HG02623 (cell line): ENCODE measurements at regions not wholly inside any gene's neighbourhood (a gene's known extent, or its start where the extent isn't known, plus 50 kb on each side); places are given as distances from the start of the nearest gene placed in this dataset.

Experiments
- ATAC-seq: cut with Tn5 transposase; IDR thresholded peaks from one replicate; pipeline ENCODE4 v1.9.1; 2021; ENCODE audit warnings: moderate library complexity; ENCODE audit not compliant: unreplicated experiment

DNA sequence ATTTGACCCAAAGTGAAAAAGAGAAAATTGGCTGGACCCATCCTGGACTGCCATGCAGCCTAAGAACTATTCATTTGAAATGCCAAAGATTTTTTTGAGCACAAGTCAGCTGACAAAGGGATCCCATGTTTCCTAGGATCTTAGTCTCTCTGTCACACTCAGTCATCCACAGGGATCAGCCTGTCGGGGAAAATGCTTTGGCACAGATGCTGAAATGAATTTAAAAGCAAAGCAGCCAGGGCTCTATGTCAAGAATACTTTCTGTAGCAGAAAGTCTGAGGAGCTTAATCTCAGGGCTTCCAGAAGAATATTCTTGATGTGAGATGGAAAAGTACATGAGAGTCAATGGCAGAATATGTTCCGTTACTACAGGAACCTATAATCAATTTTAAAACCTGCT, 1900.8 kb downstream of the MRPL39 start:
- ATAC-seq = no peak

DNA sequence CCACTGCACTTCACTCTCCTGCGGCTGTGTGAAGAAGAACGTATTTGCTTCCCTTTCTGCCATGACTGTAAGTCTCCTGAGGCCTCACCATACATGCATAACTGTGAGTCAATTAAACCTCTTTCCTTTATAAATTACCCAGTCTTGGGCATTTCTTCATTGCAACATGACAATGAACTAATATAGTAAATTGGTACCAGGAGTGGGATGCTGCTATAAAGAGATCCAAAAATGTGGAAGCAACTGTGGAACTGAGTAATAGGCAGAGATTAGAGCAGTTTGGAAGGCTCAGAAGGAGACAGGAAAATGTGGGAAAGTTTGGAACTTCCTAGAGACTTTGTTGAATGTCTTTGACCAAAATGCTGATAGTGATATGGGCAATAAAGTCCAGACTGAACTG, 1907.9 kb downstream of the MRPL39 start:
- ATAC-seq = no peak

DNA sequence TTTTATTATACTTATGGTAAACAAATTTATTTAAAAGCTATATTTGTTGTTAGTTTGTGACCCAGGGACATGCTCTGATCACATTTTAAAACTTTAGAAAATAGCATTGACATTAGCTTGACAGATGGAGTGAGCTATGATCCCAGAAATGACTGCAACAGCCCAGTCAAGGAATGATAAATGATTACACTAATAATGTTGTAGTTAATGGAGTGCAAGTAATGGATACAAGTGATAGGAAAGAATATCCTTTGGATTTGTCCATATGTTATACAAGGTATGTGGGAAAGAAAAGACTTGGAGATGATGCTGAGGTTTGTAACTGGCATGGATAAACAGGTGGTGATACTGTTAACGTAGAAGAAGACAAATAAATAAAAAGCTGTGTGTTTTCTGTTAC, 1908.7 kb downstream of the MRPL39 start:
- ATAC-seq = no peak

DNA sequence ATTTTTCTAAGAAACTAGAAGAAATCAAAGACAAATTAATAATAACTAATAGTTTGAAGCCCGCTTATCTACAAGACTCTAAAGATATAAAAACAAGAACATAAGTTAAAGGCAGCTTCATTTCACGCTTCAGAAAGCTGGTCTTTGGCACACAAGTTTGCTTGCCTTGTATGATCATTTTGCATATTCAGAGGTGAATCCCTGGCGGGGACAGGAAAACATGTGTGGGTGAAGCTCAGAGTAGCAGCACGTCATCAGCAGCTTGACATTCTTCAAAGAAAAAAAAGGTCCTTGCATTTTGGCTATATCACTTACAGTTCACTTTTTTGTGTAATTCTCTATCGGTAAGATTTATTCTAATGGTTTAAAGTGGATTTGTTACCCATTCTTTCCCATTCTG, 1911.8 kb downstream of the MRPL39 start:
- ATAC-seq = no peak

DNA sequence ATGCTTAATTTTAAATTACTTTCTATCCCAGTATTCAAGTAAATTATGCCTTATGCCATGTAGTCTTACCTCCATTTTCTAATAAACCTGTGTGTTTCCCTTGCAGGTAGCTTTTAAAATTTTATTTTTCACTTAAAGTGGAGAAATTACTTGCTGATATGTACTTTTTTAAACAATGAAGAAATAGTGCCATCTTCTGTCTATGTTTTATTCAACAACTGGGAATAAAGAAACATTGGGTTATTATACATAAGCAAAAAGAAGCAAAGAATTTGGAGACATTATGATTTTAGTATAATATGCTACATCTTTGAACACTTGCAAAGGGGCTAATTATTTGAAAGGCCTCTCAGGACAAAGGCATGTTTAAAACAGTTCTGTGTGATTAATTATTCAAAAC, 1912.9 kb downstream of the MRPL39 start:
- ATAC-seq = no peak

DNA sequence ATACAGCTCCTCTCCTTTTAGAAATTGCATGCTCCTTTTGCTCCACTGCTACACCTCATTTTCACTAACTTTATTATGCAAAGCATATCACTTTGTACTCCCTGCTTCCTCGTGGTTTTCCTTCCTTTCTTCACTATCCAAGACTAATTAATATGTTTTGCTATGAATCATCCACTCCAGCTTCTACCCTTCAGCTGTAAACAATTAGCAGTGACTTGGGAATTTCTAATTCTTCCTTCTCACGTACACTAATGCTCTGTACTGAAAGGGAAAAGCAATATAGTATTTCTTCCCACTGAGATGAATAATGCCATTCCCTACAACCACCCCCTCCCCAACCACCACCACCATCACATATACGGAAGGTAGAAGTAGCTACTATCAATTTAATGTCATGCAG, 1917.0 kb downstream of the MRPL39 start:
- ATAC-seq = no peak

DNA sequence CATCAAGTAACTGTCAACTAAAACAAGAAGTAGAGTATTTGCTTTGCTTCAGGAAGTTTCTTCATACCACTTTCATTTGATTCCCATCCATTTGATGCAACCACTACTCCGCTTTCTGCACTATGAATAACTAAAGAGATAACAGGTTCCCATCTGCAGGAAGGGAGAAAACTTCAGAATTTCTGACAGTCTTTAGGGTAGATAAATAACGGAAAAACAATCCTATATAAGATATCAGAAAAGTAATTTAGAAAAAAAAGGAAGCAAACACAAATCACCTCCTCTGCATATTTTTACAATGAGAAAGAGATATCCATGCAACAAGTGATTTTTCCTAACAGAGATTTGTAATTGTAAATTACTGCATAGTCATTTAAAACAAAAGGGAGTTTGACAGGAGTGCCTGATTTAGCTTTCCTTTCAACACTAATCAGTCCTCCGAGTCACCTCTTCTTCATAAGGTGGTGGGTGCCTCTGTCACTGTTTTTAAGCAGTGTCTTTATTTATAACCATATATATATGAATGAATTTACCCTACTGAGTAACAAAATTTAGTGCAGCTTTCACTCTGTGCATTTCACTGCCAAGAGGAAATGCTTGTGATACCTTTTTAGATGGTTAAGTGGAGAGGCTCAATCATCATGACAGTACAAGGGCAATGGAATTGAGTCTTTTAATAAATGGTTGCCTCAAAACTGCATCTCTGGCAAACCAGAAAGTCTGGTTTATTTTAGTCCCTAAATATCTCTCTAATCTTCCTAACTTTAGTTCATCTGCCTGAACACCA, 1920.4 kb downstream of the MRPL39 start:
- no peak for ATAC-seq

DNA sequence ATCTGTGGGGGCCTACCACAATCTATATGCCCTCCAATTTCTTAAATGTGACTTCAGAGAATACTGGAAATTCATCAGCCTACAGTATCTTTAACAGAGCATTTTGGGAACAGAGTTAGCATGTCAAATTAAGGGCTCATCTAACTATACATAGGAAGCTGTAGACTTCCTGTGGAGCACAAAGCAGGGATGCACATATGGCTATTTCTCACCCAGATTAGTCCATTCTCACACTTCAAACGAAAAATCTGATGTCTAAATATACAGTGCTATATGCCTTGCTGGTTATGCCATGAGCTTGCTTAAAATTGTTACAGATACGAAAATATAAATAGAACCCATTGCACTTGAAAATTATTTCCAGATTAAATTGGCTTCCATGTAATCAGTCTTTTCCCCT, 1922.8 kb downstream of the MRPL39 start:
- ATAC-seq = no peak

DNA sequence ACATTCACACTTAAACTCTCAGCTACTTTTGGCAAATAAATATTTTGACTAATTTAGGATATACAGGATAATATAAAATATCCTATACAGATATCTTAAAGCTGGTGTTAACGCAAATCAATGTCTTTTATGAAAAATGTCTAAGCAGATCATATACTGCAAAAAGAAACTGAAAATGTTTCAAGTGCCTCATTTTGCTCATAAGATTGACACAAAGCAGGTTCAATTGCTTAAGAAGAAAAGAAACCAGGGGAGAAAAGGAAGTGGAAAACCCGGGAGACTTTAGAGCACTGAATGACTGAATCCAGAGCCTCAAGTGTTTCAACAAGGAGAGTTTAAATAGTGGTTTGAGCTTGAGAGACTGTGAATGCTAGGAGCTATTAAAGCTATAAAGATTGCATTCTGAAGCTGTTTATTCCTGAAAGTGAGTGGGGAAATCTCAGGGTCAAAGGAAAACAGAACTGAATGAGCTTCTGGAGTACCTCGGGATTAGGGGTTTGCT, 1943.0 kb downstream of the MRPL39 start:
- ATAC-seq = no peak

DNA sequence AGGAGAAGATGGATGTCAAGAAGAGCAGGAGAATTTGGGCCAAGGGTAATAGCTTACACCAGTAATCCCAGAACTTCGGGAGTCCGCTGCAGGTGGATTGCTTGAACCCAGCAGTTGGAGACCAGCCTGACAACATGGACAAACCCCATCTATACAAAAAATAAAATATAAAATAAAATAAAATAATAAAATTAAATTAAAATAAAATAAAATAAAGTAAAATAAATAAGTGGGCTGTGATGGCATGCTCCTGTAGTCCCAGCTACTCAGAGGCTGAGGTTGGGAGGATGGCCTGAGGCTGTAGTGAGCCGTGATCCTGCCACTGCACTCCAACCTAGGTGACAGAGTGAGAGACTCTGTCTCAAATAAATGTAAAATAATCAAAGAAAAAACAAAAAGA, 1946.7 kb downstream of the MRPL39 start:
- ATAC-seq = no peak

DNA sequence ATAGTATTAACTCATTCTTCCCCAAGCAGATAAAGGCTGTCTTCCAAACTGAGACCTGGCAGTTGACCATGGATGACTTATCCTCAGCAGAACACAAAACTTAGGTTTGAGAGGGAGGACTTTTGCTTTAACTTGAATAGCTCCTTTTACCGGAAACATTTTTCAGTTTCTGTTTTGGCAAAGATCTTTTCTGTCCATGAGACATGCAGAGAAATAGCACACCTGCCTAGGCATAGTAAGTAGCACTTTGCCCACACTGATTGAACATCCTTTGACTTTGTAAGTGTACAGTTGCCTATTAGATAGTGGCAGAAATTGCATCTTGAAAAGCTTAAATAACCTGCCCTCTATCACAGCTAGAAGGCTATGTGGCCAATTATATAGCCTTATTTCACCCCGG, 1962.5 kb downstream of the MRPL39 start:
- no peak for ATAC-seq

DNA sequence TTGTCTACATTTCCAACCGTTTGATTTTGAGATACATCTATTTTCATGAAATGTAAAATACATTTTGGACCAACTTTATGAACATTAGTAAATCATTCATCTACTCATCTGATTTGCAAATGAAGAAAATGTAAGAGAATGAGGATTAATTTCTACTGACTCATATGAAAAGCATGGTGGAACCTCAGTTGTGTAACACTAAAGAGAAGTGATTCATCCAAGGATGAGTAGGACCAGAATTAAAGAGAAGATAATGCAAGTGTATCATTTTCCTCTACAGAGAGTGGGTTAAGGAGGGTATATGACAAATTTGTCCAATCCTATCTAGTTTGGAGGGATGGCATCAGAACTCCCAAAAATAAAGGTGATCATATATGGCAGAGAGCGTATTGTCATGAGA, 1967.6 kb downstream of the MRPL39 start:
- no peak for ATAC-seq

DNA sequence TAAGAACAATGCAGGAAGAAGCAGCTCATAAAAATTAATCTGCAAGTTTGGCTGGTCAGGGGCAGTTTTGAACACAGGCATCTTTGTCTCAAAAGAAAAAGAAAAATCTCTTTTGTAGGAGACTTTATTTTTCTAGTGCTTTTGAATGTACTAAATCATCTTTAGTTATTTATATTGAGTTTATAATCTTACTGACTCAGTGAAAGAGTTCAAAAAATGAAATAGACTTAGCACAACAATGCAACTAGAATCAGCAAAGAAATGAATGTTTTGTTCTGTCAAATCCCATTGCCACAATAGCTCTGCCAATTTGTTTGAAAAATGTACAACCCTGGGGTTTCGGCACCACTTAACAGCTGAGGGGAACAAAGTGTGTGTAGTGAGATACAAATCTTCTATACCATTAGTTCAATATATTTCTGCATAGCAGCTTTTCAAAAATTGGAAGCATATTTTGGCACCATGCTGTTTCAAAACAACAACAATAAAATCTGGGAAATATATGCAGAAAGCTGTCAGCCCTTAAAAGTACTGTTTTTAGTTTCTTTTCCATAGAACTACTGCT, 1969.1 kb downstream of the MRPL39 start:
- ATAC-seq = no peak

DNA sequence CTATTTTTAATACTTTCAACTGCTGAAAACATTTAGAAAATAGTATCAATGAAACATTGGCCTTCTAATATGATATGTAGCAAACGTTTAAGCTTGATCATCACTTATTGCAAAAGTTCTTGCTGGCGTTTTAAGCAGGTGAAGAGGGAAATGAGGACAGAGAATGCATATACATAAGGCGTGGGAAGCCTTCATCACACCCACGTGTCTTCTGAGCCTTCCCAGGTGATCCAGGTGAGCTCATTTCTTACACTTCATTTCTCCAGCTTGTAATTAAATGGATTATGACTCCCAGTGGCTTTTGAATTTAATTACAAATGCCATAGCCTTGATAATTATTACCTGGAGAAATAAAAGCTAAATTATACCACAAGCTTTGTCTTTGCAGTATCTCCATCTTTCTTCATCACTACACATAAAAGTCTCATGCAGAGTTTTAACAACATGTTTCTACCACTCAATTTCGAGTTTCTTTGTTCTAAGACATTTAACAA, 1973.8 kb downstream of the MRPL39 start:
- ATAC-seq = no peak

DNA sequence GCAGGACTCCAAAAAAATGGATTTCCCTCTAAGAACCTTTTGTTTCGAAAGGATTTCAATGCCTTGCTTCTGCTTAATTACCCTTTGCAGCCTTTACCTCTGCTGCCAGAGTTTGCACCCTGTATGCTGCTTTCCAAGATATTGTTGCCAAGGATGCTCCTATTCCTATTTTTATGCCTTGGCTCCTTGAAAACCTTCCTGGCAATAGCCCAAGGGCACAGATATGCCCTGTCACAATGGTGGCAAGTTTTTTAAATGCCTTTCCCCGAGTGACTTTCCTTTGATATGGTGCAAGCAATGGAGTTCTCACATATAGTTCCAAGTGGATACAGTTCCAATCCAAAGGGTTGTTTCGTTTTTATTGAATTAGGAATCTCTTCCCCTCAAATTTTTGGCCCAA, 1983.0 kb downstream of the MRPL39 start:
- no peak for ATAC-seq

DNA sequence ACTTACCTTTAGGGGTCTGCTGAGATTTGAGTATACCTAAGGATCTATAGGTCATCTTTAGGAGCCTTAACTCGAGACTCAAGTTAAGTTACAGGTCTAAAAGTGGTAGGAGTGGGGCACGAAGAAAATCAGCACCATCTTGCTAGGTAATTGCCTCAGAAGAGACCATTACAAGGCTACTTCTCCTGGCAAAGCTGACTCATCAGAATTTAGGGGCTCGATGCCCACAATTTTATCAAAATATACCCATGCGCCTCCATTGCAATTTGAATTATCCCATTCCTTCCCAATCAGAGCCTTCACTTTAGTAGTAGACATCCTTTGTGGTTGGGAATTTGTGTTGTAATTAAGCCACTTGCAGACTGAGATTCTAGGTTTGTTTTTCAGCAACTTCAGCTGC, 1994.3 kb downstream of the MRPL39 start:
- no peak for ATAC-seq

DNA sequence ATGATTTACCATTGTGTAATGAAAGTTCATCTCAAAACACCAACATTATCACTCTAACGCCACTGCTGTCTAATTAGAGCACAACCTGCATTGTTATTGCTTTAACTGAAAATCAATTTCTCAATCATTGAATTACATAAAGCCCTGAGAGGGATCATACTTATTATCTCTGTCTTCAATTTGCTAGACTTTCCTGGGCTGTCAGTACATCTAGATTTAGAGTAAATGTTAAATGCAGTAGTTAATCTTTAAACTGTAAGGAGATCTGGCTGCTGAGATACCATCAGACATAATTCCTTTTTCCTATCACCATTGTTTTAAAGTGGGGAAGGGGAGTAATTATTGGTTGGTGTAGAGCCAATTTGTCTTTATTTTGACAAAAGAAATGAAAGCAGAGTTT, 1995.1 kb downstream of the MRPL39 start:
- no peak for ATAC-seq

DNA sequence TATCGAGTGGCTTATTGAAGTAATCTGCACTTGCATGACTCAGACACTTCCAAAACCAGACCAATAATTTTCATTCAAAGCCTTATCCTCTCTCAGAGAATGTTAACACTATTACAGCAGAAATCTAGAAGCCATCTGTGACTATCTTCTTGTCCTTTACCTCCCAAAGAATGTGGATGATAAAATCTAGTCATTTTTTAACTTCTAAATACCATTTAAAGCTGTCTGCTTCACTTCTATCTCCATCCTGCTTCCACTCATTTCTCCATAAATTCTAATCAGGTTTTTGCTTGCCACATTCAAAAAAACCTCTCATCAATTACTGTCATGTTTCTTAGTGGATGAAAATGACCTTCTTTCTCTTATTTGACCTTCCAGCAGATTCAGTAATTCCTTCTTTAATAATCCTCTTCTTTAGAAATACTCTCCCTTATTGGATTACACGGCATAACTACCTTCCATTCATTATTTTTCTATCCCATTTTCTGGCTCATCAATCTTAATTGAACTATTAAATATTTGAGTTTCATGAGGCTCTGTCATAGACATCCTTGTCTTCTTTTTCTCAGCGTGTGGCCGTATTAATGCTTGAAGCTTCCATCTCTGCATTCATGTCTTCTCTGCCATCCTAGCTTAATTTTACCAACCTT, 1999.4 kb downstream of the MRPL39 start:
- ATAC-seq = no peak

DNA sequence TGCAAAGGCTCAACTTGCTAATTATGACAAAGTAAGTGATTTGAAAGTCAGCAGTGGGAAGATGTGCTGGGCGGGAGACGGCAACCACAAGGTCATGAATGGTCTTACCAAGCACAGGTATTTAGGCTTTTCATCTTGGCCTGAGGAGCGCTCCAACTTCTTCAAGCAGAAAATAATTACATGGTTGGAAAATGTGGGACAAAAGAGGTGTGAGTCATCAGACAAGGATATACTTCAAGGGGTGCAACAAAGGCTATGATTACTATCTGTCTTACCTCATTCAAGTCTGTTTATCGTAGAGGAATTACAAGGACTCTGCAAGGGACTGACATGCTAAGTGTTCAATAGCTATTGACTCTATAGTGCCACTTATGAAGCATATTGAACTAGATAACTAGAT, 2005.7 kb downstream of the MRPL39 start:
- ATAC-seq = no peak

DNA sequence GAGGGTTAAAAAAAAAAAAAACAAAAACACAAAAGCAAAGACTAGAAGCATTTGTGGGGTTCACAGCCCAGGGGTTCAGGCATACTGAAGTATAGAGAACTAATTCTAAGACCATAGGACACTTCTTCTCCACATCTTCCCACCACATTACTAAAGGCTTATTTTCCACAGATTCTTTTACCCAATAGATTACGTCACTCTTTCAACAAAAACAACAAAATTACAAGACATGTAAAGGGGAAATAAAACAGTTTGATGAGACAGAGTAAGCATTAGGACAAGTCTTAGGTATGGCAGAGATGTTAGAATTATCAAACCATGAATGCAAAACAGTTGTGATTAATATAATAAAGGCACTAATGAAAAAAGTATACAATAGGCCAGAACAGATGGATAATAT, 2013.7 kb downstream of the MRPL39 start:
- no peak for ATAC-seq

DNA sequence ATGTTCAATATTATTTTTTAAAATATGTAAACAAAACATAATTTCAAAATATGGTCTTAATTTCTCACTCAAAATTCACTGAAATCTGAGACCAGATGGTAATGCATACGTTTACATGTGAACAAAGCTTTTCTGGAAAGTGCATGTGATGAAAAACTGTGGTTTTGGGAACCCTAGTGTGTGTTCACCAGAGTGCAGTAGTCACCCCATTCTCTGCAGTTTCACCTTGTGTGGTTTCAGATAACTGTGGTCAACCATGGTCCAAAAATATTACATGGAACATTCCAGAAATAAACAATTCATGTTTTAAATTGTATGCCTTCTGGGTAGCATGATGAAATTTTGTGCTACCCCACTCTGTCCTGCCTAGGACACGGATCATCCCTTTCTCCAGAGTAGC, 2021.9 kb downstream of the MRPL39 start:
- ATAC-seq = no peak

DNA sequence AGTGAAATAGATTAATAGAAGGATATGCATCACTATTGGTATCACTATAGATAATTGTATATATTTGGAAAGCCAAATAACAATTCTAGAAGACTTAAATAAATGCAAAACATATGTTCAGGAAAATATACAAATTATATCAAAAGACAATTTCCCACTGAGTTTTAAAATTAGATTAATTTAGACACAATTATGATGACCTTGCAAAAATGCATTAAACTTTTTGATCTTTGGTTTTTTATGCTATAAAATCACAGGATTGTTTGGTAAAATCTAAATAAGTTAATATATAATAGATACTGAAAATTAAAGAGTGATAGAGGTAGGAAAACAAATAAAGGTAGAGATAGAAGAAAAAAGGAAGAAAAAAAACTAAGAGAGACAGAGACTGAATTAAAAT, 2027.7 kb downstream of the MRPL39 start:
- no peak for ATAC-seq
